ENCODE measurements at regions not wholly inside any gene's neighbourhood (a gene's known extent, or its start where the extent isn't known, plus 50 kb on each side); places are given as distances from the start of the nearest gene placed in this dataset.

DNA sequence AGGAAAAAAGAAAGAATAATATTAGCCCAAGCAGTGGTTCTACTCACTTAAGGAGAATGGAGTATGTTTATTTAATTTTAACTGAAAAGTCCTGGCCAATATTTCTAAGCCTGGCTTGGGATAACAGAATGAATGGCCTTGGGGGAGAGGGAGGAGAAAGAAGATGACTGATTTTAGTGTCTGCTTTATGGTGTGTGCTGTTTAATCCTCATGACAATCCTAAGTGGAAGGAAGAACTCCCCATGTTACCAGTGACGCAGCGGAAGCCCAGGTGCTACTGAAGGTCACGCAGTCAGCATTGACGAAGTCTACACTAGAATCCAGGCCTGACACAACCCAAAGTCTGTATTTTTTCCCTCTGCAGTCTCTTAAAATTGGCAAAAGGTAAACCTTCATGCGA is 50.5 kb downstream of the PALM2AKAP2 start:
- WGBS (ENCODE audit: insufficient coverage, insufficient replicate concordance, low lambda C conversion rate, missing lambda C conversion rate): 60% methylated on average over 5 of the region's 5 CpGs
- Histone ChIP-seq H3K9ac (ENCODE audit: control insufficient read depth, insufficient read depth, low read length) (no peak overlapping the region), H3K79me2 (ENCODE audit: control insufficient read depth, insufficient read depth, low read length) (no peaks in the 10 kb centered on the region), H4K20me1 (ENCODE audit: control insufficient read depth, insufficient read depth) (no peaks in the 10 kb centered on the region), H3K4me1 (ENCODE audit: control insufficient read depth, insufficient read depth, low read length) (no peaks in the 10 kb centered on the region), H3K27me3 (replicated peaks in 1 of 2; ENCODE audit: control insufficient read depth in 2 of 2, insufficient read depth in 2 of 2, low read length in 1 of 2) (peaks cover 0 to 3% of the 10 kb centered on the region in 2 experiments; a peak in 3 of 4 replicates), H3K4me3 (no peak overlapping the region), H3K4me2 (ENCODE audit: control insufficient read depth, insufficient read depth) (no peak overlapping the region), H3K9me3 (replicated peaks; ENCODE audit: control insufficient read depth, insufficient read depth, low read length) (no peaks in the 10 kb centered on the region; the same call in 2 of the 3 replicates), H3K36me3 (ENCODE audit: control insufficient read depth in 2 of 2, insufficient read depth in 2 of 2, low read length in 1 of 2) (no peaks in the 10 kb centered on the region), H3K27ac (ENCODE audit: control insufficient read depth, insufficient read depth) (no peak overlapping the region), H2AFZ (ENCODE audit: control insufficient read depth, low read depth, low read length) (no peak overlapping the region)
- intact Hi-C loops (cut with micrococcal nuclease; ENCODE audit: unreplicated experiment): no loop called here
- SMC1A ChIA-PET (ENCODE audit: uncharacterized antibody, unreplicated experiment): no interaction called here
- RAD21 ChIA-PET (ENCODE audit: unreplicated experiment): no interaction called here
- CTCF ChIA-PET: no interaction called here
- TF ChIP-seq BACH1 (IDR thresholded peaks at IDR 0.05; ENCODE audit: borderline replicate concordance) (no peak), SREBF1 (IDR thresholded peaks at IDR 0.05; ENCODE audit: low read length) (no peak), RCOR1 (conservative IDR thresholded peaks at IDR 0.05; ENCODE audit: low read depth, low read length) (no peak), SP1 (IDR thresholded peaks at IDR 0.05; ENCODE audit: low read depth, low read length) (no peak), PML (IDR thresholded peaks at IDR 0.05; ENCODE audit: low read length) (no peak), NR2C2 (IDR thresholded peaks at IDR 0.05; ENCODE audit: borderline replicate concordance, control insufficient read depth, insufficient read length, low read depth) (no peak), RBBP5 (conservative IDR thresholded peaks at IDR 0.05) (no peak), ZNF274 (IDR thresholded peaks at IDR 0.05; ENCODE audit: insufficient read depth, insufficient read length) (no peak), BRCA1 (IDR thresholded peaks at IDR 0.05; ENCODE audit: low read depth, low read length) (no peak), ZBED1 (IDR thresholded peaks at IDR 0.05; ENCODE audit: borderline replicate concordance) (no peak), CREB1 (IDR thresholded peaks at IDR 0.05; ENCODE audit: low read depth) (no peak), FOXK2 (IDR thresholded peaks at IDR 0.05) (no peak), STAT3 (IDR thresholded peaks at IDR 0.05; ENCODE audit: low read depth, low read length) (no peak), IRF3 (IDR thresholded peaks at IDR 0.05) (no peak)
- FAIRE-seq (no peak), ATAC-seq (no peak), DNase-seq (ENCODE audit: low read depth, low spot score) (no peak)
- POLR2A ChIA-PET: no interaction called here
- no TSS peak for BruUV-seq (replicated peaks)
- in situ Hi-C loops (cut with MboI): no loop called here
